ENCODE measurements at regions not wholly inside any gene's neighbourhood (a gene's known extent, or its start where the extent isn't known, plus 50 kb on each side); places are given as distances from the start of the nearest gene placed in this dataset.
"Not testable (repeated sequence)": the region's sequence is repeated elsewhere in the genome, so short reads cannot be mapped to it uniquely, and the experiment has no call there.

GRCh38 chr9:63450836-63451235 lies 1834.2 kb downstream of the FOXD4L5 start:
- peak overlapping the region; percentile 14 for H3K4me3 ChIP-seq (ENCODE audit: low read length)
- DNase-seq (ENCODE audit: low read depth): not testable (repeated sequence)

- not testable (repeated sequence) for DNase-seq (ENCODE audit: low read depth); H3K4me3 ChIP-seq (ENCODE audit: low read length)
Measured at GRCh38 chr9:63425123-63425522, 1859.9 kb downstream of the FOXD4L5 start.

GRCh38 chr9:63390897-63391296 lies 1894.1 kb downstream of the FOXD4L5 start:
- H3K4me3 ChIP-seq (ENCODE audit: low read length); DNase-seq (ENCODE audit: low read depth): not testable (repeated sequence)

- not testable (repeated sequence) for DNase-seq (ENCODE audit: low read depth)
- peak overlapping the region; percentile 29 for H3K4me3 ChIP-seq (ENCODE audit: low read length)
Measured at GRCh38 chr9:63385479-63385878, 1899.5 kb downstream of the FOXD4L5 start.

- not testable (repeated sequence) for H3K4me3 ChIP-seq (ENCODE audit: low read length); DNase-seq (ENCODE audit: low read depth)
Measured at GRCh38 chr9:63379864-63380263, 1905.1 kb downstream of the FOXD4L5 start.

GRCh38 chr9:63354219-63354618 lies 1930.8 kb downstream of the FOXD4L5 start:
- H3K4me3 ChIP-seq (ENCODE audit: low read length); DNase-seq (ENCODE audit: low read depth): not testable (repeated sequence)

- DNase-seq (ENCODE audit: low read depth); H3K4me3 ChIP-seq (ENCODE audit: low read length): not testable (repeated sequence)
Measured at GRCh38 chr9:63347347-63347746, 1937.7 kb downstream of the FOXD4L5 start.

- peak; percentile 46 for DNase-seq (ENCODE audit: low read depth)
- H3K4me3 ChIP-seq (ENCODE audit: low read length): not testable (repeated sequence)
Measured at GRCh38 chr9:63346310-63347048, 1938.5 kb downstream of the FOXD4L5 start.

GRCh38 chr9:63344408-63344807 lies 1940.6 kb downstream of the FOXD4L5 start:
- H3K4me3 ChIP-seq (ENCODE audit: low read length); DNase-seq (ENCODE audit: low read depth): not testable (repeated sequence)

- DNase-seq (ENCODE audit: low read depth); H3K4me3 ChIP-seq (ENCODE audit: low read length): not testable (repeated sequence)
Measured at GRCh38 chr9:63342528-63342927, 1942.5 kb downstream of the FOXD4L5 start.

GRCh38 chr9:63337899-63338604 lies 1947.0 kb downstream of the FOXD4L5 start:
- H3K4me3 ChIP-seq (ENCODE audit: low read length): not testable (repeated sequence)
- peak; percentile 5 for DNase-seq (ENCODE audit: low read depth)

GRCh38 chr9:63335286-63335685 lies 1949.7 kb downstream of the FOXD4L5 start:
- H3K4me3 ChIP-seq (ENCODE audit: low read length); DNase-seq (ENCODE audit: low read depth): not testable (repeated sequence)

- H3K4me3 ChIP-seq (ENCODE audit: low read length); DNase-seq (ENCODE audit: low read depth): not testable (repeated sequence)
Measured at GRCh38 chr9:63334187-63334586, 1950.8 kb downstream of the FOXD4L5 start.

- not testable (repeated sequence) for DNase-seq (ENCODE audit: low read depth); H3K4me3 ChIP-seq (ENCODE audit: low read length)
Measured at GRCh38 chr9:63333083-63333482, 1951.9 kb downstream of the FOXD4L5 start.

GRCh38 chr9:63328313-63328712 lies 1956.7 kb downstream of the FOXD4L5 start:
- DNase-seq (ENCODE audit: low read depth); H3K4me3 ChIP-seq (ENCODE audit: low read length): not testable (repeated sequence)

- not testable (repeated sequence) for DNase-seq (ENCODE audit: low read depth)
Measured at GRCh38 chr9:63327211-63327610, 1957.8 kb downstream of the FOXD4L5 start.

GRCh38 chr9:63326665-63327064 lies 1958.3 kb downstream of the FOXD4L5 start:
- not testable (repeated sequence) for H3K4me3 ChIP-seq (ENCODE audit: low read length); DNase-seq (ENCODE audit: low read depth)

More at GRCh38 chr9:63327211-63327610, 1957.8 kb downstream of the FOXD4L5 start:
- H3K4me3 ChIP-seq (ENCODE audit: low read length): not testable (repeated sequence)

GRCh38 chr9:63325696-63326095 lies 1959.3 kb downstream of the FOXD4L5 start:
- DNase-seq (ENCODE audit: low read depth): not testable (repeated sequence)

GRCh38 chr9:63318093-63318492 lies 1966.9 kb downstream of the FOXD4L5 start:
- not testable (repeated sequence) for H3K4me3 ChIP-seq (ENCODE audit: low read length); DNase-seq (ENCODE audit: low read depth)

More at GRCh38 chr9:63325696-63326095, 1959.3 kb downstream of the FOXD4L5 start:
- H3K4me3 ChIP-seq (ENCODE audit: low read length): not testable (repeated sequence)

- not testable (repeated sequence) for H3K4me3 ChIP-seq (ENCODE audit: low read length); DNase-seq (ENCODE audit: low read depth)
Measured at GRCh38 chr9:63315387-63315786, 1969.6 kb downstream of the FOXD4L5 start.

All from retinal pigment epithelial cell (primary cell).